T-helper 1 cell (primary cell): ENCODE measurements at regions not wholly inside any gene's neighbourhood (a gene's known extent, or its start where the extent isn't known, plus 50 kb on each side); places are given as distances from the start of the nearest gene placed in this dataset.
"Not testable (repeated sequence)": the region's sequence is repeated elsewhere in the genome, so short reads cannot be mapped to it uniquely, and the experiment has no call there.

Experiments used
- DNase-seq, 5 donors: peaks; one replicate each; pipeline ENCODE4 v3.0.0-alpha.2; 2012 to 2020

DNA sequence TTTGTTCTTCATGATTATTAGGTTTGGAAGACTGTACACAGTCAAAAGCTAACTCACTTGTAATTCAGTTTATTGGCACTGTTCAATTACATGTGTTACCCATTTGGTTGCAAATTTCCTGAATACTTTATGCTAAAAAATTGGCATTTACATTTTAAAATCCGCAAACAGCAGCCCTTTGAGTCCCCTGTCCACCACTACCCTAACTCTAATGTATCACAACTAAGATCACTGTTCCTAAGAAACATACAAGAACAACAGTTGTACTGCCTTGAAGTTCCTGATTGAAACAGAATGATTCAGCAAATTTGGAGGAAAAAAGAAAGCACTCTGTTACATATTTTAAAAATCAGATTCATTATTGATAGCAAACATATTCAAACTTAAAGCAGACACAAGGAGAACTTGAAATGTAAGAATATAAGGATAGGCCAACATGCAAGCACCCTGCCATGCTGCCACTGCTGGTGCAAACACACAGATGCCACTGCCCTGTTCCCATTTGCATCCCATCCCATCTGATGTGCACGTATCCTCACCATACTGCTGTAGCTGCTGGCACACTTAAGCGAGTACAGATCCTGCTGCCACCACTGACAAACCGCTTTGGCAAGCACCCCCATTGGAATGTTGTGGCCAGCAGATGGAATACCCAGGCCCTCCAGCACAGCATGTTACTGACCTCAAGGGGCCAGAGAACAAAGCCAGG lies 343.4 kb downstream of the PPP1R2C start:
- DNase-seq: no peak

GRCh38 chrX:42432552-42432951 lies 345.4 kb downstream of the PPP1R2C start:
- no peak for DNase-seq

DNA sequence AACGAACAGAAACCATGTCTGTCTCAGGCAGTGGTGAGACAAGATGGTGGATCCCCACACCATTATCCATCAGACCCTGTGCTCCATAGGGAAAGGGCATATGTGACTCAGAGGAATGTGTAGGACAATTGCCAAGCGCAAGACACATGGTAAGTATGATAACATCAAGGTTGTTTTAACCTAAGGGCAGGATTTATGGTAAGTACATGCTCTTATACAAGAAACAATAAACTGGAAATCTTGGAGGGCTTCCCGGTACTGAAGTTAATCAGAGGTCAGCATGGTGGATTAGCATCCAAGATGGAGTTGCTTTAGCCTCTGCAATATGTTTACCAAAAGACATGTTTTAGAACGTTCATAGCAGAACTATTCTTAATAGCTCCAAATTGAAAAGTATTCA lies 355.0 kb downstream of the PPP1R2C start:
- no peak for DNase-seq

GRCh38 chrX:42420426-42420825 lies 357.5 kb downstream of the PPP1R2C start:
- no peak for DNase-seq

- DNase-seq: no peak
These were observed 362.3 kb downstream of the PPP1R2C start for GRCh38 chrX:42415636-42416035.

DNA sequence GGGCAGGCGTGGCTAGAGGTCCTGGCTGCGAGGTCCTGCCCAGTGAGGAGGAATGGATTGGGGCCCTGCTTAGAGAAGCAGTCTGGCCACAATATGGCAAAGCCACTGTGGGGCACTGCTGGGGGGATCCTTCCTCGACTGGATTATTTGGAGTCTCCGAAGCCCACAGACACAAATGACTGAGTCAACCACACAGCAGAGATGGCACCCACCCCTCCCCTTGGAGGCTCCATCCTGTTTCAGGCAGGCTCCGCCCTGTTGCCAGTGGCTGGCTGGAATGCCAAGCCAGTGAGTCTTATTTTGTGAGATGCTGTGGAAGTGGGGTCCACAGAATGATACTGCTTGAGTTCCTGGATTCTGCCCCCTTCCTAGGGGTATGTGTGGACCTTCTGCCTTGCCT lies 363.9 kb downstream of the PPP1R2C start:
- no peak for DNase-seq

DNA sequence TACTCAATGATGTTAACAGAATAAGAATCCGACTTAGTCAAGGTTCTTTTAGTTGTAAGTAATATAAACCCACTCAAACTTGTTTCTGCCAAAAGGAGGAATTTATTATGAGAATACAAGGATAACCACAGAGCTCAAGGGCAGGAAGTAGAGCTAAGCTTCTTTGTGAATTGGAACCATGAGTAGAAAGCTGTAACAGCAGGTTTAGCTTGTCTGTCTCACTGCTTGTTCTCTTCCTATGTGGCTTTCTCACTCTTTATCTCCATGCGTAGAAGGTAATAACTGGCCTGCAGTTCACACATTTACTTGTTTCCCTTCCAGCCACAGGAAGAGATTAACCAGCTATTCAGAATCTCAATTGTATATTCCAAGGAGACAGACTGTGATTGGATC lies 378.3 kb downstream of the PPP1R2C start:
- peak in 1 of 5 donors; percentile 7 for DNase-seq

GRCh38 chrX:42398967-42399631 lies 378.9 kb downstream of the PPP1R2C start:
- peak in 1 of 5 donors; percentile 28 for DNase-seq

DNA sequence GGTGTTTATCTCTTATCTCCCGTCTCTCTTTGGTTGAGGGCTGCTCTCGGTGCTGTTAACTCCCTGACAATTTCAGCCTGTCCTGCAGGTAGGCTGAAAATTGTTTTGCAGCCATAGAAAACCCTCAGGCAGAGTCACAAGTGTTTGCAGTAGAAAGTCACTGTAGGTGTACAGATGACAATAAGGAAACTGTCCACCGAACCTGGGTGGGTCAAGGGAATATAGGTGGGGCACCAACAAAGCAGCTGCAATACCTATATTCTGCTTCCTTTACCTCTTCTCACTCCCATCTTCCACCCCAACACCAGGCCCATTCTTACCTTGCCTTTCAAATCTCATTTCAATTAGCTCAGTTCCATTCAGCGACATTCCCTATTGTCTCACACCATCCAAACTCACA lies 381.8 kb downstream of the PPP1R2C start:
- no peak for DNase-seq

- no peak for DNase-seq
These were observed 385.1 kb downstream of the PPP1R2C start for GRCh38 chrX:42392846-42393245.

GRCh38 chrX:42386681-42387080 lies 391.3 kb downstream of the PPP1R2C start:
- no peak for DNase-seq

DNA sequence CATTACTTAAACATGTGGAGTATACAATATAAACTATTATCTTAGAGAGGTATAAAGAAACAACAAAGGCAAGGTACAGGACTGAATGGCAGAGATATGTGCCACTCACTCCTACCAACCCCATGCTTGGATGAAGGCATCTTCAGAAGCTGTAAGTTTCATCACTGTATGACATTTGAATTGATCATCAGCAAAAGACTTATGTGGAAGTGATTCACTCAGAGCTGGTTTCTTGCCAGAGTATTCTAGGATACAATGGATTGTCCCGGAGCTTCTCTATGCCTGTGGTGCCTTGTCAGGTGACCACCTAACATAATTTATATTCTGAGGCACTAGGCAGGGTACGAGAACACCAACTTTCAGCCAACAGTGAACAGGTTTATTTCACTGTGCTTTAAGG lies 392.2 kb downstream of the PPP1R2C start:
- no peak for DNase-seq

- no peak for DNase-seq
These were observed 393.0 kb downstream of the PPP1R2C start for GRCh38 chrX:42384956-42385355.

DNA sequence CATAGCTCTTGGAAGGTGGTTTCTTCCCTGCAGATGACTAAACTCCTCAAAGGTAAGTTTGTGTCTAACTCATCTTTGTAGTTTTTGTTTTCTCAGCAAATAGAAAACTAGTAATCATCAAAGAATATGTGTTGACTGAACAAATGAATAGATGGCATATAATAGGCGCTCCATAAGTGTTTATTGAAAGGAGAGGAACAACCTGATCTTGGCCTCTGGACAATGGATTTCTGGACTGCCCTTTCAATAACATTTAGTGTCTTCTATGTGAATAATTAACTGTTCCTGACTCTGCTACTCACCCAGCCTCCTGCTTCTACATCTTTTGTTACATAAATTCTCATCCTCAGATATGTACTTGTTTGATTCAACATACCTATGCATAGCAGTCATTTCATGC lies 399.1 kb downstream of the PPP1R2C start:
- DNase-seq: no peak

DNA sequence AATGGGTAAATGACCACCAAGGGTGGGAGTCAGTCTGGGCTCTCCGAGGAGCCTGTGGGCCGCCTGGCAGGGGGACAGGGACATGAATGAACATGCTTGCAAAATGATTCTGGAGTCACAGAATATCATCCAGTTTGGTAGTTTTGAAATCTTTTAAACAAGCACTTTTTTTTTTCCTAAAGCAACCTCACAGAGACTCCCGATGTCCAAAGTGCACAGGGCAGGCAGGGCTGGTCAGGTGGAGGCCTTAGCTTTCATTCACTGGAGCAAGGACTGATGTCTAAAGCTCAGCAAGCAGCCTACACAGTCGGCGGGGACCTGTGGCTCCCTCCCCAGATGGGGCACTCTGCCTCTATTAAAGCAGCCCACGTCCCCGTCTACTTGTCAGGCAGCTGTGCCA lies 402.9 kb downstream of the PPP1R2C start:
- DNase-seq: no peak

DNA sequence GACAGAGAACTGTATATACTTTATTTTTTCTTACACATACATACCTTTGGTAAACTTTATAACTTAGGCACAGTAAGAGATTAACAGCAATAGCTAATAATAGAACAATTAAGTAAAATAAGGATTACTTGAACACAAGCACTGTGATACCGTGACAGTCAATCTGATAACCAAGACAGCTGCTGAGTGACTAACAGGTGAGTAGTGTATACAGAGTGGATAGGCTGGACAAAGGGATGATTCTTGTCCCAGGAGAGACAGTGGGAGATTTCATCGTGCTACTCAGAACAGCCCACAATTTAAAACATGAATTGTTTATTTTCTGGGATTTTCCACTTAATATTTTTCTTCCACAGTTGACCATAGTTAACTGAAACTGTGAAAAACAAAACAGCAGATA lies 411.8 kb downstream of the PPP1R2C start:
- DNase-seq: no peak

- DNase-seq: no peak
These were observed 415.7 kb downstream of the PPP1R2C start for GRCh38 chrX:42362219-42362618.

- DNase-seq: not testable (repeated sequence)
These were observed 419.6 kb upstream of the CASK start for GRCh38 chrX:42342981-42343380.
